ENCODE measurements at regions not wholly inside any gene's neighbourhood (a gene's known extent, or its start where the extent isn't known, plus 50 kb on each side); places are given as distances from the start of the nearest gene placed in this dataset.
"Not testable (repeated sequence)": the region's sequence is repeated elsewhere in the genome, so short reads cannot be mapped to it uniquely, and the experiment has no call there.

- Histone ChIP-seq H3K4me1 (ENCODE audit: control insufficient read depth, insufficient read depth, low read length, poor library complexity, severe bottlenecking) (peaks cover 5% of the 10 kb centered on the region), H3K9me3 (ENCODE audit: control insufficient read depth, low read length) (no peaks in the 10 kb centered on the region), H3K36me3 (ENCODE audit: control insufficient read depth, insufficient read depth, low read length) (no peaks in the 10 kb centered on the region), H3K27ac (ENCODE audit: low read depth, low read length, severe bottlenecking) (no peak overlapping the region), H3K4me3 (ENCODE audit: extremely low read depth, insufficient read depth, low read length, poor library complexity, severe bottlenecking) (no peak overlapping the region)
- 80 to 88% methylated on average over 6 to 7 of the region's 9 CpGs for WGBS, 2 experiments (ENCODE audit: insufficient coverage in 2 of 2)
Measured at GRCh38 chr4:55028196-55028595, 97.2 kb downstream of the KDR start.

- no peak overlapping the region for H3K27ac ChIP-seq (ENCODE audit: low read depth, low read length, severe bottlenecking)
- H3K4me3 ChIP-seq (ENCODE audit: extremely low read depth, insufficient read depth, low read length, poor library complexity, severe bottlenecking): no peak overlapping the region
- H3K36me3 ChIP-seq (ENCODE audit: control insufficient read depth, insufficient read depth, low read length): no peaks in the 10 kb centered on the region
- no peaks in the 10 kb centered on the region for H3K9me3 ChIP-seq (ENCODE audit: control insufficient read depth, low read length)
- no peaks in the 10 kb centered on the region for H3K4me1 ChIP-seq (ENCODE audit: control insufficient read depth, insufficient read depth, low read length, poor library complexity, severe bottlenecking)
- WGBS, 2 experiments (ENCODE audit: insufficient coverage in 2 of 2): no CpG with 5 or more reads among the region's 2 CpGs
Measured at GRCh38 chr4:55027596-55027995, 97.8 kb downstream of the KDR start.

- not testable (repeated sequence) for H3K4me3 ChIP-seq (ENCODE audit: extremely low read depth, insufficient read depth, low read length, poor library complexity, severe bottlenecking); H3K9me3 ChIP-seq (ENCODE audit: control insufficient read depth, low read length); H3K36me3 ChIP-seq (ENCODE audit: control insufficient read depth, insufficient read depth, low read length); H3K27ac ChIP-seq (ENCODE audit: low read depth, low read length, severe bottlenecking); H3K4me1 ChIP-seq (ENCODE audit: control insufficient read depth, insufficient read depth, low read length, poor library complexity, severe bottlenecking)
- WGBS, 2 experiments (ENCODE audit: insufficient coverage in 2 of 2): 87 to 90% methylated on average over 2 to 3 of the region's 6 CpGs
Measured at GRCh38 chr4:55025456-55025855, 99.9 kb downstream of the KDR start.

- Histone ChIP-seq H3K4me3 (ENCODE audit: extremely low read depth, insufficient read depth, low read length, poor library complexity, severe bottlenecking) (no peak overlapping the region), H3K9me3 (ENCODE audit: control insufficient read depth, low read length) (no peaks in the 10 kb centered on the region), H3K4me1 (ENCODE audit: control insufficient read depth, insufficient read depth, low read length, poor library complexity, severe bottlenecking) (no peaks in the 10 kb centered on the region), H3K36me3 (ENCODE audit: control insufficient read depth, insufficient read depth, low read length) (no peaks in the 10 kb centered on the region), H3K27ac (ENCODE audit: low read depth, low read length, severe bottlenecking) (no peak overlapping the region)
- no CpG with 5 or more reads among the region's 2 CpGs for WGBS, 2 experiments (ENCODE audit: insufficient coverage in 2 of 2)
Measured at GRCh38 chr4:55023030-55023429, 102.4 kb downstream of the KDR start.

- Histone ChIP-seq H3K27ac (ENCODE audit: low read depth, low read length, severe bottlenecking) (no peak overlapping the region), H3K36me3 (ENCODE audit: control insufficient read depth, insufficient read depth, low read length) (no peaks in the 10 kb centered on the region), H3K4me3 (ENCODE audit: extremely low read depth, insufficient read depth, low read length, poor library complexity, severe bottlenecking) (no peak overlapping the region), H3K4me1 (ENCODE audit: control insufficient read depth, insufficient read depth, low read length, poor library complexity, severe bottlenecking) (no peaks in the 10 kb centered on the region), H3K9me3 (ENCODE audit: control insufficient read depth, low read length) (no peaks in the 10 kb centered on the region)
- WGBS, 2 experiments (ENCODE audit: insufficient coverage in 2 of 2): no CpG with 5 or more reads among the region's 1 CpG
Measured at GRCh38 chr4:55021214-55021613, 104.2 kb downstream of the KDR start.

- no peaks in the 10 kb centered on the region for H3K9me3 ChIP-seq (ENCODE audit: control insufficient read depth, low read length)
- WGBS, 2 experiments (ENCODE audit: insufficient coverage in 2 of 2): 73 to 94% methylated on average over 2 of the region's 2 CpGs
- H3K27ac ChIP-seq (ENCODE audit: low read depth, low read length, severe bottlenecking): no peak overlapping the region
- H3K4me1 ChIP-seq (ENCODE audit: control insufficient read depth, insufficient read depth, low read length, poor library complexity, severe bottlenecking): no peaks in the 10 kb centered on the region
- H3K4me3 ChIP-seq (ENCODE audit: extremely low read depth, insufficient read depth, low read length, poor library complexity, severe bottlenecking): no peak overlapping the region
- no peaks in the 10 kb centered on the region for H3K36me3 ChIP-seq (ENCODE audit: control insufficient read depth, insufficient read depth, low read length)
Measured at GRCh38 chr4:55020131-55020530, 105.3 kb downstream of the KDR start.

- 69 to 81% methylated on average over 2 of the region's 2 CpGs for WGBS, 2 experiments (ENCODE audit: insufficient coverage in 2 of 2)
- no peaks in the 10 kb centered on the region for H3K9me3 ChIP-seq (ENCODE audit: control insufficient read depth, low read length)
- H3K36me3 ChIP-seq (ENCODE audit: control insufficient read depth, insufficient read depth, low read length): no peaks in the 10 kb centered on the region
- H3K4me3 ChIP-seq (ENCODE audit: extremely low read depth, insufficient read depth, low read length, poor library complexity, severe bottlenecking): no peak overlapping the region
- H3K27ac ChIP-seq (ENCODE audit: low read depth, low read length, severe bottlenecking): no peak overlapping the region
- no peaks in the 10 kb centered on the region for H3K4me1 ChIP-seq (ENCODE audit: control insufficient read depth, insufficient read depth, low read length, poor library complexity, severe bottlenecking)
Measured at GRCh38 chr4:55018978-55019377, 106.4 kb downstream of the KDR start.

GRCh38 chr4:55018521-55018920 is 106.9 kb downstream of the KDR start:
- no peak overlapping the region for H3K27ac ChIP-seq (ENCODE audit: low read depth, low read length, severe bottlenecking)
- no peaks in the 10 kb centered on the region for H3K36me3 ChIP-seq (ENCODE audit: control insufficient read depth, insufficient read depth, low read length)
- no peak overlapping the region for H3K4me3 ChIP-seq (ENCODE audit: extremely low read depth, insufficient read depth, low read length, poor library complexity, severe bottlenecking)
- no peaks in the 10 kb centered on the region for H3K4me1 ChIP-seq (ENCODE audit: control insufficient read depth, insufficient read depth, low read length, poor library complexity, severe bottlenecking)
- H3K9me3 ChIP-seq (ENCODE audit: control insufficient read depth, low read length): no peaks in the 10 kb centered on the region
- WGBS, 2 experiments (ENCODE audit: insufficient coverage in 2 of 2): no CpG with 5 or more reads among the region's 2 CpGs

- Histone ChIP-seq H3K27ac (ENCODE audit: low read depth, low read length, severe bottlenecking) (no peak overlapping the region), H3K36me3 (ENCODE audit: control insufficient read depth, insufficient read depth, low read length) (no peaks in the 10 kb centered on the region), H3K9me3 (ENCODE audit: control insufficient read depth, low read length) (no peaks in the 10 kb centered on the region), H3K4me1 (ENCODE audit: control insufficient read depth, insufficient read depth, low read length, poor library complexity, severe bottlenecking) (no peaks in the 10 kb centered on the region), H3K4me3 (ENCODE audit: extremely low read depth, insufficient read depth, low read length, poor library complexity, severe bottlenecking) (no peak overlapping the region)
- 90% methylated on average over 2 of the region's 4 CpGs; no CpG with 5 or more reads in 1 of the 2 experiments for WGBS, 2 experiments (ENCODE audit: insufficient coverage in 2 of 2)
Measured at GRCh38 chr4:55017406-55017805, 108.0 kb downstream of the KDR start.

- Histone ChIP-seq H3K4me1 (ENCODE audit: control insufficient read depth, insufficient read depth, low read length, poor library complexity, severe bottlenecking) (no peaks in the 10 kb centered on the region), H3K9me3 (ENCODE audit: control insufficient read depth, low read length) (no peaks in the 10 kb centered on the region)
- WGBS, 2 experiments (ENCODE audit: insufficient coverage in 2 of 2): 94 to 100% methylated on average over 2 of the region's 2 CpGs
Measured at GRCh38 chr4:55016131-55016530, 109.3 kb downstream of the KDR start.

GRCh38 chr4:55014876-55015275 is 110.5 kb downstream of the KDR start:
- Histone ChIP-seq H3K27ac (ENCODE audit: low read depth, low read length, severe bottlenecking) (no peak overlapping the region), H3K9me3 (ENCODE audit: control insufficient read depth, low read length) (no peaks in the 10 kb centered on the region), H3K4me3 (ENCODE audit: extremely low read depth, insufficient read depth, low read length, poor library complexity, severe bottlenecking) (no peak overlapping the region), H3K36me3 (ENCODE audit: control insufficient read depth, insufficient read depth, low read length) (no peaks in the 10 kb centered on the region), H3K4me1 (ENCODE audit: control insufficient read depth, insufficient read depth, low read length, poor library complexity, severe bottlenecking) (no peaks in the 10 kb centered on the region)
- WGBS, 2 experiments (ENCODE audit: insufficient coverage in 2 of 2): 63 to 93% methylated on average over 2 of the region's 2 CpGs

More at GRCh38 chr4:55016131-55016530, 109.3 kb downstream of the KDR start:
- Histone ChIP-seq H3K27ac (ENCODE audit: low read depth, low read length, severe bottlenecking) (no peak overlapping the region), H3K36me3 (ENCODE audit: control insufficient read depth, insufficient read depth, low read length) (no peaks in the 10 kb centered on the region), H3K4me3 (ENCODE audit: extremely low read depth, insufficient read depth, low read length, poor library complexity, severe bottlenecking) (no peak overlapping the region)

Measured in mesodermal cell (in vitro differentiated cells).